ENCODE measurements at regions not wholly inside any gene's neighbourhood (a gene's known extent, or its start where the extent isn't known, plus 50 kb on each side); places are given as distances from the start of the nearest gene placed in this dataset.

DNA sequence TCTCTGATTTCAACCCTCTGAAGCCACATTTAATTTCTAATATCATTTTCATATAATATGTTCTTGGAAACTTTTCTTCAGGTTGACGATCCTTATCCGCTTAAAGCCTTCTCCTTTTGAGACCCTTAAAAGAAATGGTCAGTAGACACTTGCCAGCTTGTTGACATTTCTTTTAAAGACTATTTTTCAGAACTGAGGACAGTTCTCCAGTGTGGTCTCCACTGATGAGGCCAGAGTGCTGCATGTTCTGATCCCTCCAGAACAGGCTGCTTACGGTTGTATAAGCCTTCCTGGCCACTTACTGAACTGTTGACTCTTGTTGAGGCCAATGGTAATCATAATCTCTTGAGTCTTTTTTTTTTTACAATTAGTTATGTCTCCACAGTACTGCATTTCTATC lies 477.3 kb downstream of the FGF9 start:
- ChIA-PET POLR2A (no interaction called here), CTCF (no interaction called here)
- H3K79me2 ChIP-seq (ENCODE audit: control insufficient read depth, insufficient read depth, low read length), result no peaks in the 10 kb centered on the region
- no peaks in the 10 kb centered on the region for H3K4me1 ChIP-seq (ENCODE audit: control insufficient read depth, extremely low read depth, insufficient read depth, low read length)
- DNase-seq (ENCODE audit: low read depth, low spot score) (no peak), FAIRE-seq (no peak)
- no TSS peak for BruUV-seq (replicated peaks)
- no peak overlapping the region for H3K4me3 ChIP-seq (replicated peaks in 1 of 3; ENCODE audit: insufficient read depth in 1 of 3, low read depth in 1 of 3, low read length in 3 of 3)
- dilution Hi-C loops (cut with MboI; ENCODE audit: extremely low pct_ligation_motif_present, low sequenced_read_pairs), result no loop called here
- TF ChIP-seq MYC (IDR thresholded peaks at IDR 0.05; ENCODE audit: low read depth, low read length) (no peak), FOS (IDR thresholded peaks at IDR 0.05; ENCODE audit: borderline replicate concordance, insufficient read depth, low read length) (no peak), POLR2AphosphoS5 (IDR thresholded peaks at IDR 0.05; ENCODE audit: insufficient read depth, low read depth, low read length) (no peak), CTCF (IDR thresholded peaks at IDR 0.05; ENCODE audit: extremely low read depth in 1 of 2, insufficient read depth in 1 of 2, low read depth in 1 of 2, low read length in 2 of 2) (no peak), POLR2A (IDR thresholded peaks at IDR 0.05; ENCODE audit: low read depth, low read length) (no peak), JUN (IDR thresholded peaks at IDR 0.05; ENCODE audit: borderline replicate concordance, insufficient read depth, insufficient read length, low read depth) (no peak), EZH2 (IDR thresholded peaks at IDR 0.05; ENCODE audit: borderline replicate concordance, low read depth, low read length, severe bottlenecking) (no peak)
- no peak overlapping the region for H3K4me2 ChIP-seq (ENCODE audit: insufficient read depth, low read length)
- no peaks in the 10 kb centered on the region for H4K20me1 ChIP-seq (replicated peaks; ENCODE audit: control insufficient read depth, extremely low read depth, insufficient read depth, low read length)
- no peak overlapping the region for H3K9ac ChIP-seq (replicated peaks; ENCODE audit: extremely low read depth, insufficient read depth, low read length)
- intact Hi-C loops (cut with micrococcal nuclease), result no loop called here
- no peaks in the 10 kb centered on the region for H3K36me3 ChIP-seq (ENCODE audit: control insufficient read depth in 2 of 2, extremely low read depth in 1 of 2, insufficient read depth in 2 of 2, low read length in 2 of 2)
- H3K9me3 ChIP-seq (replicated peaks; ENCODE audit: control insufficient read depth, insufficient read depth, low read length), result peaks cover 5% of the 10 kb centered on the region
- H2AFZ ChIP-seq (ENCODE audit: low read depth, low read length), result no peak overlapping the region
- H3K27me3 ChIP-seq (ENCODE audit: control insufficient read depth in 2 of 2, insufficient read depth in 2 of 2, low read length in 2 of 2), result no peaks in the 10 kb centered on the region
- no peak overlapping the region for H3K27ac ChIP-seq (ENCODE audit: insufficient read depth, low read depth, low read length)
- no peaks in the 10 kb centered on the region for H3K9me1 ChIP-seq (replicated peaks; ENCODE audit: control insufficient read depth, extremely low read depth, insufficient read depth, low read length)

GRCh38 chr13:22152751-22153150 lies 481.9 kb downstream of the FGF9 start:
- Histone ChIP-seq H3K4me2 (ENCODE audit: insufficient read depth, low read length) (no peak overlapping the region), H3K9ac (replicated peaks; ENCODE audit: extremely low read depth, insufficient read depth, low read length) (no peak overlapping the region), H3K9me1 (replicated peaks; ENCODE audit: control insufficient read depth, extremely low read depth, insufficient read depth, low read length) (no peaks in the 10 kb centered on the region), H3K27me3 (ENCODE audit: control insufficient read depth in 2 of 2, insufficient read depth in 2 of 2, low read length in 2 of 2) (no peaks in the 10 kb centered on the region), H2AFZ (ENCODE audit: low read depth, low read length) (no peak overlapping the region), H3K27ac (ENCODE audit: insufficient read depth, low read depth, low read length) (no peak overlapping the region), H3K79me2 (ENCODE audit: control insufficient read depth, insufficient read depth, low read length) (no peaks in the 10 kb centered on the region), H3K4me1 (ENCODE audit: control insufficient read depth, extremely low read depth, insufficient read depth, low read length) (no peaks in the 10 kb centered on the region), H4K20me1 (replicated peaks; ENCODE audit: control insufficient read depth, extremely low read depth, insufficient read depth, low read length) (no peaks in the 10 kb centered on the region), H3K36me3 (ENCODE audit: control insufficient read depth in 2 of 2, extremely low read depth in 1 of 2, insufficient read depth in 2 of 2, low read length in 2 of 2) (no peaks in the 10 kb centered on the region), H3K4me3 (replicated peaks in 1 of 3; ENCODE audit: insufficient read depth in 1 of 3, low read depth in 1 of 3, low read length in 3 of 3) (no peak overlapping the region), H3K9me3 (replicated peaks; ENCODE audit: control insufficient read depth, insufficient read depth, low read length) (peaks cover 10% of the 10 kb centered on the region)
- DNase-seq (ENCODE audit: low read depth, low spot score), result no peak
- CTCF ChIA-PET, result no interaction called here
- intact Hi-C loops (cut with micrococcal nuclease), result no loop called here
- FAIRE-seq, result no peak
- POLR2A ChIA-PET, result no interaction called here
- BruUV-seq (replicated peaks), result no TSS peak
- dilution Hi-C loops (cut with MboI; ENCODE audit: extremely low pct_ligation_motif_present, low sequenced_read_pairs), result no loop called here
- TF ChIP-seq MYC (IDR thresholded peaks at IDR 0.05; ENCODE audit: low read depth, low read length), result no peak
- TF ChIP-seq CTCF (IDR thresholded peaks at IDR 0.05; ENCODE audit: extremely low read depth in 1 of 2, insufficient read depth in 1 of 2, low read depth in 1 of 2, low read length in 2 of 2), result no peak
- TF ChIP-seq POLR2AphosphoS5 (IDR thresholded peaks at IDR 0.05; ENCODE audit: insufficient read depth, low read depth, low read length), result no peak
- TF ChIP-seq JUN (IDR thresholded peaks at IDR 0.05; ENCODE audit: borderline replicate concordance, insufficient read depth, insufficient read length, low read depth), result no peak
- TF ChIP-seq GATA2 (IDR thresholded peaks at IDR 0.05; ENCODE audit: insufficient read depth, insufficient read length, low read depth, low read length), result no peak
- no peak for TF ChIP-seq EZH2 (IDR thresholded peaks at IDR 0.05; ENCODE audit: borderline replicate concordance, low read depth, low read length, severe bottlenecking)
- no peak for TF ChIP-seq FOS (IDR thresholded peaks at IDR 0.05; ENCODE audit: borderline replicate concordance, insufficient read depth, low read length)
- TF ChIP-seq, protein P1, sequence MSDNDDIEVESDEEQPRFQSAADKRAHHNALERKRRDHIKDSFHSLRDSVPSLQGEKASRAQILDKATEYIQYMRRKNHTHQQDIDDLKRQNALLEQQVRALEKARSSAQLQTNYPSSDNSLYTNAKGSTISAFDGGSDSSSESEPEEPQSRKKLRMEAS (IDR thresholded peaks at IDR 0.05; ENCODE audit: insufficient read depth, insufficient read length), result no peak
- TF ChIP-seq POLR2A (IDR thresholded peaks at IDR 0.05; ENCODE audit: low read depth, low read length), result no peak

Data from endothelial cell of umbilical vein (primary cell).